GM18868 (cell line): ENCODE measurements at regions not wholly inside any gene's neighbourhood (a gene's known extent, or its start where the extent isn't known, plus 50 kb on each side); places are given as distances from the start of the nearest gene placed in this dataset.

Experiments
- ATAC-seq: cut with Tn5 transposase; IDR thresholded peaks from one replicate; pipeline ENCODE4 v1.9.1; 2021; ENCODE audit warnings: mild to moderate bottlenecking, moderate library complexity; ENCODE audit not compliant: unreplicated experiment

DNA sequence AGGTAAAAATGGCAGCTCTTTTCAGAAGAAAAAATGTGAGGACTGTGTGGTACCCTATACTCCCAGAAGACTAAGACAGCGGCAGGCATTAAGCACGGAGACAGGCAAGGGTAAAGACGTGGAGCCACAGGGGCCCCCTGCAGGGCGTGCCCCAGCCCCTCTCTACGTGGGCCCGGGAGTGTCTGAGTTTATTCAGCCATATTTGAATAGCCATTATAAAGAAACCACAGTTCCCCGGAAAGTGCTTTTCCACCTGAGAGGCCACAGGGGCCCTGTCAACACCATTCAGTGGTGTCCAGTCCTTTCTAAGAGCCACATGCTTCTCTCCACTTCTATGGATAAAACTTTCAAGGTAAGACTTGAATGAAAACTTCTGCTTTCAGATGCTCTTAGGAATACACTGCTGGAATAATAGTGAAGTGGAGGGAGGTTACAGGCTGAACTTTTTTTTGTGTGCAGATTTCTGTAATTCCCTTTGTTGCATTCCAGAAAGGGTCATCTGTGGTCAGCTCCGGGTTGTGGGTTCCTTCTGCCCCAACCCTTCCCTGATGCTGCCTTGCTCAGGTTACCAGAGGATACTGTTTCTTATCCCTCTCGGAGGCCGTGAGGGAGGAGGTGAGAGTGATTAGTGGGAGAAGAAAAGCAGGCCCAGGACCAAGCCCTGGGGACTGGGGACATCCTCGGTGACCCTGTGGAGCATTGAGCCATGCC lies 58.4 kb downstream of the SLC25A47 start:
- ATAC-seq, result no peak

- no peak for ATAC-seq
These were observed 58.9 kb downstream of the SLC25A47 start for GRCh38 chr14:100382106-100382455.

DNA sequence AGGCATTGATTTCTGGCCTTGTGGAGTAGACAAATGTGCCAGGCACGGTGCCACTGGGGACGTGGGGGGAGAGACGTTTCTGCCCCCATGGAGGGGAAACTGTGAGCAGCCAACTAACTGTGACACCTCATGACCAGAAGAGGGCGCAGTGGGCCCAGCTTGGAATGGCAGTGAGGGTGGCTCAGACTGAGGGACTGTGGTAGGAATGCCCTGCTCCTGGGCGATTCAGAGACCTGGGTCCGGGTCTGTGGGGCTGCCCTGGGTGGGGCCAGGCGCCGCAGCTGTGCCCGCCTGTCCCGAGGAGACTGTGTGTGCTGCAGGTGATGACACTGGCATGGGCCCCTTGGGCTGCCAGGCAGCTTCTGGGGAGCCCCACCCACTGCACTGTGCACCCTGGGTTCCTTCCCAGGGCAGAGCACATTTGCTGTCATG lies 60.6 kb downstream of the SLC25A47 start:
- ATAC-seq, result peak; percentile 76

DNA sequence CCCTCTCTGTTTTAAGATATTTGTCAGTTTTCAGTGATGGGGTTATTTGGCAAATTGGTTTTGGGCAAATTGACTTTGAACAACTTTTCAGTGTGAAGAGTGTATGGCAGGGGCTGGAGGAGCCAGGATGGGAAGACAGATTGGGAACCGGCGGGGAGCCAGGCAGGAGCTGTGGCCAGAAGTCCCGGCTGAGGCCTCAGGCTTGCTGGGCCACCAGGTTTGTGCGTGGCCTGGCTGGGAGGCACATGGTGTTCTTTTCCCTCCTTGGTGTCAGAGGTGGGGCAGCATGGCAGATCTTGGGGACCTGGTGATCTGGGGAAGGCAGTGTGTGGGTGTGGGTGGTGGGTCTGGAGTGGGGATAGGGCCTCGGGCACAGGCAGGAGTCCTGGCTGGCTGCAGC lies 61.1 kb downstream of the SLC25A47 start:
- no peak for ATAC-seq

GRCh38 chr14:100384819-100385813 lies 62.0 kb downstream of the SLC25A47 start:
- ATAC-seq, result no peak

- ATAC-seq, result no peak
These were observed 63.0 kb downstream of the SLC25A47 start for GRCh38 chr14:100386121-100386520.

DNA sequence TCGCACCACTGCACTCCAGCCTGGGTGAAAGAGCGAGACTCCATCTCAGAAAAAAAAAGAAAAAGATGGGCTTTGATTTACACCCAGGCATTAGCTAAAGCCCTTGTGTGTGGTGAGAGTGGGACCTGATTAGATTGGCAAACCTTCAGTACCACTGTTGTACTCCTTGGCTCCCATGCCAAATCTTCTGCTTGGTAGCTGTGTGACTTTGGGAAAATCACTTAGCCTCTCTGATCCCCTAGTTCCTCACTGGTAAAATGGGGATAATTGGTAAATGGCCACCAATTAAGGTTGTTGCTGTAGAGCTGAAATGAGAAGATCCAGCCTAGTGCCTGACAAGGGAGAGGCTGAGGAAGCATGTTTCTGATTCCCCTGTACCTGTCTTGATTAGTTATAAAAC lies 63.7 kb downstream of the SLC25A47 start:
- ATAC-seq, result no peak

- no peak for ATAC-seq
These were observed 64.3 kb downstream of the SLC25A47 start for GRCh38 chr14:100387450-100387849.

DNA sequence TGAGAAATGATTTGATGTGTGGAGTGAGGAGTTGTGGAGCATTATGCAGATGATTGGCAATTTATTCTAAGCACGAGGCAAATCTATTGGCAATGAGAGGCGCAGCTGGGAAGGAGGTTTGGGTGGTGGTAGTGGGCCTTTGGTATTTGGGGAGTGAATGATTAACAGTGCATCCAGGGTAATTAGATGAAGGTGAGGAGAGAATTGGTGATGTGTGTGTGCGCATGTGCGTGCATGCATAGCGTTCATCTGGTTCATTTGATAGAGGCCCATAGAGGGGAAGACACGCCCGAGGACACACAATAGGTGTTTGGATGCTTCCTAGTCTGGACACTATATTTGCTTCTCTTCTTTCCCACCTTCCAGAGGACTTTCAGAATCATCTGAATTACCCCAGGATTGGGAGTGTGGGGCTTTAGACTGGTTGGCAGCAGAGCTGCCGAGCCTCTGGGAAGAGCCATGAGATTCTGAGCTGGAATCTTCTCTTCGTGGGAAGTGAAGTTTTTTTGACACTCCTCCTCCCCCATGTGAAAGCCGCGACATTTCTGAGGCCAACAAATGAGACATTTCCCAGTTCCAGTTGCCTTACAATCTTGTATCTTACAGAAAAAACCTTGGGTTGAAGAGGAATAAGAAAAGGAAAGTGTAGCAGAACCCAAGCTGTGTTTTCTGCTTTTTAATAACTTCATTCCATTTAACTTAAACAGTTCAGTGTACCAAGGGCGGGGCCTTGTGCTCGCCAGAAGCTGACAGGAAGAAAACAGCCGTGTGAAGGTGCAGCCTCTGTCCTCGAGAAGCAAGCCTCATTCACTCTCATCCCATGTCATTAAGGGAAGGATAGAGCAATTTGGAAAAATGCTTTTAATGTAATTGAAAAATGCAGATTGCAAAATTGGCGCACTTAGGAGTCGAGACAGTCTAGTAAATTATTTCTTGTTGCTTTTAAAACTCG lies 65.2 kb downstream of the SLC25A47 start:
- ATAC-seq, result no peak

DNA sequence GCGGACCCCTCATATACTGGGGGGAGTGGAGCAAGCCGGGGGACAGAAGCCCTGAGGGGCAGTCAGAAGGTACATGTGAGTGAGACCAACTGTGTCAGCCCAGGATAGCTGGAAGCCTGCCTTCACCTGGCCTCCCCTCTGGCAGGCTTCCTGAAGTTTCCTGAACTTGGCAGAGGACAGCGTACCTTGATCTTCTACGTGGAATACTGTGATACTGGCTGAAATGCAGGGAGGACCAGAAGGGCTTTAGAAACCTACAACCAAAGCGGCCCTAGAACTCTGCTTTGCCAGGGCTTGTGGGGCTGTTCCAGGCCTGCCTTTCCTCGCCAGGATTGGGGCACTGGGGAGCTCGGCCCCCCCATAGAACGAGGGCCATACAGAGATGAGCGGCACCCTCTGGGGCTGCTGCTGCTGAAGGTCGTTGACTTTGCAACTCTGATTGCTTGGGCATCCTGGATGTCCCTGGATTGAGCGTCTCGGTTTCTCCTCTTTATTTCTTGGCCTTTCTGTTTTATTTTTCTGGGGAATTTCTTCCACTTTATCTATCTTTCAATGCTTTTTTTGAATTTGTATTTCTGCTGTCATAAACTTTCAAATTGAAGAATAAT lies 66.5 kb downstream of the SLC25A47 start:
- no peak for ATAC-seq

DNA sequence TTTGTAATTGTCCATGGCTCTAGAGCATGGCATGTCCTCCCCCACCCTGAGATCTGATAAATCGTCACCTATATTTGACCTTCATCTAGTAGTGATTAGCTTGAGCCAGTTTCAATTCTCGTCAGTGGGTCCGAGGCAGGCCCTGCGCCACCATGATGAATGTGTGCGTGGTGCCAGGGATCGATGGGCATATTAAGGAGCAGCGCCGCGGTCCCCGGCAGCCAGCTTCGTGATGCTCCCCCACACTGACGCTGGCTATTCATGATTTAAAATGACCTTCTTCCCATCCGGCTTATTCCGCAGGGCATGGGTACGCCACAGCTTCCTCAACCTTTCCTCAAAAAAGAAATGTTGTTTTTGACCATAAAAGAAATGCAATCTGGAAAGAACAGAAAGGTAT lies 68.0 kb downstream of the SLC25A47 start:
- ATAC-seq, result no peak

- ATAC-seq, result no peak
These were observed 68.6 kb downstream of the SLC25A47 start for GRCh38 chr14:100391724-100392123.

GRCh38 chr14:100392356-100392755 lies 69.2 kb downstream of the SLC25A47 start:
- ATAC-seq, result no peak

- no peak for ATAC-seq
These were observed 70.2 kb downstream of the SLC25A47 start for GRCh38 chr14:100393362-100393761.

DNA sequence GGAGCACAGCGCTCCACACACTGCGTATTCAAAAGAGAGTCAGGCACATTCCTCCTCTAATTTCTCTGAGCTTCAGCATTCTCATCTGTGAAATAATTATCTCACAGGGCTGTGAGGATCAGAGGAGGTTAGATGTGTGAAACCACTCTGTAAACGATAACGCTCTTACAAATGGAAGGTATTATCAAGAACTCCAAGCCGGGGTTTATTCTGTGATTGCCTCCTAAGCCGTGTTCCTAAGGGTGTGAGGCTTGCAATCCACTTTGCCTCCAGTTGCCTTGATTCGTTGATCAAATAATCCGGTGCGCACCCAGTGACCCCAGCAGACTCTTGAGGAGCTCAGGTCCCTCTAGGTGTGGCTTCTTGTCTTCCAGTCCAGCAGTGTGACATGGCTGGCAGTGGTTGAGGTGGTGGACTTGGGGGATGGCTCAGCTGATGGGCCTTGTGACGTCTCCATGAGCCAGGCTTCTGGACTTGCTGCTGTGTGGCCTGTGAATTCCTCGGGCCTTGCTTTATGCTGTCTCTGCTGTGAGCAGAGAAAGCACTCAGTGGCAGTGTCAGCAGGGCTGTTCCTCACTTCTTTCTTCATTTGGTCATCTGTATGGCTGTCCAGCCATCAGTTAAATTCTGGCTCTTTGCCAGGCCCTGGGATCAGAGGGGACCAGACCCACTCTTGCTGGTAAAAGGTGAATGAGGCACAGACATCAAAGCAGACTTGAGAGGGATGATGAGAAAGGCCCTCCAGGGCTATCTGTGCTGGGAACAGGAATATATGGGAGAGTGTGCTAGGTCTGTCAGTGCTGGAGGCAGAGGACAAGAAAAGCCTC lies 71.0 kb downstream of the SLC25A47 start:
- ATAC-seq, result no peak

DNA sequence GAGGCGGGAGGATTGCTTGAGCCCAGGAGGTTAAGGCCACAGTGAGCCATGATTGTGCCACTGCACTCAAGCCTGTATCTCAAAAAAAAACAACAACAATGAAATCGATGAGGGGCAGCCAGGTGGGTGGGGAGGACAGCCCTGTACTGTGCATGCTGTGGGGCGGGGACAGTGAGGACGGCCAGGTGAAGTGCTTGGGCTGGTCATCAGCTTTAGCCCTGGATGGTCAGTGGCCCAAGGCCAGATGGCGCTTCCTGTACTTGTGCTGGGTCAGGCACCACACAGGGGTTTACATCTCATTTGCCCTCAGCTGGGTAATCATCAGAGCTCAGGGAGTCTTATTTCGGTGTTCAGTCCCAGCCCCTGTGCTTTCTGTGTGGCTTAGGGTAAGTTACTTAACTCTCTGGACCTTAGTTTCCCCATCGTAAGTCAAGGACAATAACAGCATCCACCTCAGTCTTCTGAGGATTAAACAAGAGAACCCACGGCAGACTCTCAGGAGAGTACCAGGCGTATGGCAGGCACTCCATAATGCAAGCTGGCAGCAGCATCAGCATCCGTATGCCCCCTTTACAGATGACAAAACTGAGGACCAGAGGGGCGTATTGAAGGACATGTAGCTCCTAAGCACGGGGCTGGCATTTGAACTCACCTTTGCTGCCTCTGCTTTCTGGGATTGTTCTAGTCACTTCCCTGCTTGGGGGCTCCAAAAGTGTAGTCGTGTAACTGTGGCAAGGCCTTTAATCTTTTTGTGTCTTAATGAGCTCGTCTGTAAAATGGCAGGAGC lies 71.9 kb downstream of the SLC25A47 start:
- no peak for ATAC-seq

DNA sequence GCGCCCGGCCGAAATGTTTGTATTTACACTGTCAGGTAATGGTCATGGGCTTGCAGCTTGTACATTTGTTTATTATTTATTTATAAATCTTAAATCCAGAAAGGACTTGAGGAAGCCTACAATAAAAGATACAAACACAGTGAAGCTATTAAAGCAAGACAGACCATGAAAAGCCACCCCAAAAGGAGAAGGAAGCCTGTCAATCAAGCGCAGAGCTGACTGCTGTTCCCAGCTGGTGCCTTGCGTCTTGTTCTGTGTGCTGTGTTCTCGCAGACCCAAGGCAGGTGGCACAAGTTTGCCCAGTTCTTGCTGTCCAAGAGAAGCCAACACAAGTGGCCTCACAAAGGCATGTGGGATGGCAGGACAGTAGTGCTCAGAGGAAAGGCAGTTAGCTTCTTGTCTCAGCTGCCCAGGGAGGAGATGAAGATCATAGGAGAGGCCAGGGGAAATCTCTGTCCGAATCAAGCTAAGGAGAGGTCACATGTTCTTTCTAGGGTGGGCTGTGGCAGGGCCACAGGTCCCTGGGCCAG lies 73.2 kb downstream of the SLC25A47 start:
- ATAC-seq, result no peak

GRCh38 chr14:100397005-100397404 lies 73.9 kb downstream of the SLC25A47 start:
- no peak for ATAC-seq

GRCh38 chr14:100398044-100398443 lies 74.9 kb downstream of the SLC25A47 start:
- no peak for ATAC-seq
